Fibroblast of skin of abdomen (primary cell): ENCODE measurements at regions not wholly inside any gene's neighbourhood (a gene's known extent, or its start where the extent isn't known, plus 50 kb on each side); places are given as distances from the start of the nearest gene placed in this dataset.
A peak's percentile ranks its signal among the peaks of the same experiment; 100 is the strongest.
"Not testable (repeated sequence)": the region's sequence is repeated elsewhere in the genome, so short reads cannot be mapped to it uniquely, and the experiment has no call there.

Source experiments
- DNase-seq: peaks from one replicate; pipeline ENCODE4 v3.0.0-alpha.2; 2013

GRCh38 chr3:70471464-70472342 lies 159.3 kb upstream of the MDFIC2 start:
- no peak for DNase-seq

- DNase-seq, result no peak
Measured at GRCh38 chr3:70466096-70466495, 153.7 kb upstream of the MDFIC2 start.

GRCh38 chr3:70464876-70465275 lies 152.4 kb upstream of the MDFIC2 start:
- no peak for DNase-seq

- no peak for DNase-seq
Measured at GRCh38 chr3:70464465-70464864, 152.0 kb upstream of the MDFIC2 start.

- DNase-seq, result not testable (repeated sequence)
Measured at GRCh38 chr3:70450220-70450619, 137.8 kb upstream of the MDFIC2 start.

- DNase-seq, result not testable (repeated sequence)
Measured at GRCh38 chr3:70435422-70435821, 123.0 kb upstream of the MDFIC2 start.

GRCh38 chr3:70433091-70433490 lies 120.7 kb upstream of the MDFIC2 start:
- peak; percentile 2 for DNase-seq

GRCh38 chr3:70431911-70432310 lies 119.5 kb upstream of the MDFIC2 start:
- no peak for DNase-seq

- DNase-seq, result no peak
Measured at GRCh38 chr3:70426071-70426470, 113.6 kb upstream of the MDFIC2 start.

- DNase-seq, result no peak
Measured at GRCh38 chr3:70421506-70421905, 109.1 kb upstream of the MDFIC2 start.

- no peak for DNase-seq
Measured at GRCh38 chr3:70409018-70409417, 96.6 kb upstream of the MDFIC2 start.

- DNase-seq, result no peak
Measured at GRCh38 chr3:70400194-70400593, 87.8 kb upstream of the MDFIC2 start.

- DNase-seq, result no peak
Measured at GRCh38 chr3:70393881-70394612, 81.6 kb upstream of the MDFIC2 start.

GRCh38 chr3:70392227-70392626 lies 79.8 kb upstream of the MDFIC2 start:
- no peak for DNase-seq

- no peak for DNase-seq
Measured at GRCh38 chr3:70387889-70388288, 75.5 kb upstream of the MDFIC2 start.

- no peak for DNase-seq
Measured at GRCh38 chr3:70386846-70387245, 74.4 kb upstream of the MDFIC2 start.

GRCh38 chr3:70386043-70386442 lies 73.6 kb upstream of the MDFIC2 start:
- DNase-seq, result no peak

GRCh38 chr3:70383360-70383831 lies 71.0 kb upstream of the MDFIC2 start:
- DNase-seq, result no peak

GRCh38 chr3:70374179-70374578 lies 61.7 kb upstream of the MDFIC2 start:
- no peak for DNase-seq
